Hindlimb muscle (tissue), 1 donor: ENCODE measurements at regions not wholly inside any gene's neighbourhood (a gene's known extent, or its start where the extent isn't known, plus 50 kb on each side); places are given as distances from the start of the nearest gene placed in this dataset.
"Not testable (repeated sequence)": the region's sequence is repeated elsewhere in the genome, so short reads cannot be mapped to it uniquely, and the experiment has no call there.

Source experiments
- DNase-seq: peaks from one replicate; pipeline ENCODE4 v3.0.0-alpha.2; 2013

- no peak for DNase-seq
Observed at GRCh38 chr6:66361886-66362285, 654.9 kb upstream of the EYS start.

DNA sequence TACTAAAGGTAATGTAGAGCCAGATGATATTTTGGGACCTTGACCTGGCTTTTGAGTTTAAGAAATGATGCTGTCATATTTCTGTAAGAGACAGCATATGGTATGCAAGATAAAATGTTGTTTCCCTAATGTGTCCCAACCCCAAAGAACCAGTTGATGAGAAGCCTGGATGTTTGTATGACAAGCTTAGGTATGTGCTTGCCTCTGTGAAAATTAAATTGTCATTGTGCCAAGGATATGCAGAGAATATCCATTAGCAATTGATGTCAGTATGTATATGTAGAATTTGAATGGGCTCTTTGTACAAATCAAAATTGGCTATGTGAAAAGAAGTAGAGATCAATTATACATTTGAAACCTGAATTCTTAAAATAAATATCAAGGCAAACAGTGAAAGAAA lies 650.8 kb upstream of the EYS start:
- DNase-seq: no peak

DNA sequence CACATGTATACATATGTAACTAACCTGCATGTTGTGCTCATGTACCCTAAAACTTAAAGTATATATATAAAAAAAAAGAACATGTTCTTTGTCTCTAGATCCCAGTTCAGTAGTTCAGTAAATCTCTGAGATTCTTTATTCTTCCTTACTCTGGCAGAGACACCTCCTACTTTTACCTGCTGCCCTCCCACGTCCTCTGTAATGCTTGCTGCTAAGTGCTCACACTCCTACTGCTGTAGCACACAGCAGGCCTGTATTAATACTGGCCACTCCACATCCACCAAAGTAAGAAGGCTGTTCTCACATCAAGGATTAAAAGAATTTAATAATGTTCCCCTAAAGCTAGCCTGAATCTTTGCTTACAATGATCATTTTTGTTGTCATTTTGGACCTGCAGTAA lies 648.4 kb upstream of the EYS start:
- DNase-seq: no peak

DNA sequence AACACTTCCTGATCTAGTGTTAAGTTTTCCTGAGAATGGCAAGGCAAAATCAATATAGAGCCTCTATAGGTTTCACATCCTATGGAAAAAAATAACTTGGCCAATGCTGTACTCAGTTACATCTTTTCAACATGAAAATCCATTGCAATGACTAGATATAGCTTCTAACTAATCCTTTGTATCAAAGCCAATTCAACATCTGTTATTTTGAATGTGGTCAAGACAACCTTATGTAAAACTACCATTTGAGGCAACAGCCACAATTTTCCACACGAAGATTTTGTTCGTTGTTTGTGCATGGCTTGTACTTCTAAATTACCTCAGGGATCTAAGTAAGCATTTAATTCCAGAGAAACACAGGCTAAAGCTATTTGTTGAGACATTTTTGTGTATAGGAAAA lies 637.8 kb upstream of the EYS start:
- peak; percentile 55 for DNase-seq

DNA sequence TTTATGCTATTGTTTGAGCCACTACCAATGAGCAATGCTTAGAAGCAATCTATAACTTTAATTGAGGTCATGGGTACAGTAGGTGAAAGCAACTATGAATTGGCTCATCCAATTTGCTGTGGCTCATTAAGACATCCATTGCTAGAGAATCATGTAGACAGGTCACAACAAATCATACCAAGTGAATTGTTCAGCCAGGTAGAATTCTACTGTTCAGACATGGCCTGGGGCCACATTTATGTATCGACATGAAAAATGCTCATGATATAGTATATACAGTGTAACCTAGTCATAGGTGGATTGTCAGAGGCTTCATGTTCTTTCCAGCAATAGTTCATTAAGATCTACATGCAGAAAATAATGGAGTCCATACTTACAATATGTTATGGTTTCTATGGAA lies 633.7 kb upstream of the EYS start:
- no peak for DNase-seq

DNA sequence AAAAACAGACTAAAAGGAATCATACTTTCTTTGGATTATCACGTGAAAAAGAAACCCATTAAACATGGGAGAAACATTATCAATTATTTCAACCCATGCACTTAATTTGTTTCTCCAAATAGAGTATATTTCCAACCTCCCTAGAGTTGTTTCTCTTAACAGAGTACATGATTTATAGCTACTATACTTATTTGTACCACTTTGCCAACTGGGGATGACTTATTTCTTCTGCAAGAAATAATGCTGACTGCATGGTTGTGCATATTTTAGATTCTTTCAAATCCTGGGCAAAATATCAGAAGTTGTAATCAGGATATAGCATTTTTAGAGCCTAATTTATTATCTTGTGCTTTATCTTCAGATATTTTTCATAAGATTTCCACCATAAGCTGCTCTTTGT lies 629.1 kb upstream of the EYS start:
- DNase-seq: no peak

- no peak for DNase-seq
Observed at GRCh38 chr6:66328200-66328599, 621.2 kb upstream of the EYS start.

GRCh38 chr6:66326228-66326627 lies 619.2 kb upstream of the EYS start:
- DNase-seq: no peak

DNA sequence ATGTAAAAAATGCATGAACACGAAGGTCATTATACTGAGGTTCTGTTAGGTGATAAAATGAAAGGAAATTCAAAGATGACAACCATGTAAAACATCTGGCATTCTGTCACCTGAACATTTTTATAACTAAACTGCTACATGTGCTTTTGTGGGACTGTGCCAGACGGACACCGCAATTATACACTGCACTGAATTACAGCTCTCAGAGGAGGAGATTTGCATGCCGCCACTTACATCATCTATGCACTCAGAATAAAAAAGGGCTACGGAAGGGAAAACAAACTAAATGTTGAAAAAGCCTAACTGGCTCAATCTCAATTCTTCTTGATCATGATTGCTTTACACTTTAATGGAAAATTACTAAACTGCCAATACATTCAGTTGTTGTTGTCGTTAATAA lies 614.0 kb upstream of the EYS start:
- no peak for DNase-seq

DNA sequence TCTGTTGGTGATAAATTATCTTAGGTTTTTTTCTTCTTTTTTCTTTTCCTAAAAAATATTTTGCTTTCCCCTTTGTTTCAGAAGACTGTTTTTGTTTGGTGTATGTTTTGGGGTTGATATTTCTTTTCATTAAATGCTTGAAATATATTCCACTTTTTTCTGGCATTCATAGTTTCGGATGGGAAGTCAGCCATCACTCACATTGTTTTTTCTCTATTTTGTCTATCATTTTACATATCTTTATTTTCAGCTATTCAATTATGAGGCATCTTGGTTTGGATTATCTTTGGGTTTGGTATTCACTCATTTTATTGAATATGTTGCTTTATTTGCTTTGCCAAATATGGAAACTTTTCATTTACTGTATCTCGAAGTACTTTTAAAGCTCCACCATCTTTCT lies 600.5 kb upstream of the EYS start:
- no peak for DNase-seq

GRCh38 chr6:66291905-66292304 lies 584.9 kb upstream of the EYS start:
- no peak for DNase-seq

- no peak for DNase-seq
Observed at GRCh38 chr6:66289889-66290288, 582.9 kb upstream of the EYS start.

DNA sequence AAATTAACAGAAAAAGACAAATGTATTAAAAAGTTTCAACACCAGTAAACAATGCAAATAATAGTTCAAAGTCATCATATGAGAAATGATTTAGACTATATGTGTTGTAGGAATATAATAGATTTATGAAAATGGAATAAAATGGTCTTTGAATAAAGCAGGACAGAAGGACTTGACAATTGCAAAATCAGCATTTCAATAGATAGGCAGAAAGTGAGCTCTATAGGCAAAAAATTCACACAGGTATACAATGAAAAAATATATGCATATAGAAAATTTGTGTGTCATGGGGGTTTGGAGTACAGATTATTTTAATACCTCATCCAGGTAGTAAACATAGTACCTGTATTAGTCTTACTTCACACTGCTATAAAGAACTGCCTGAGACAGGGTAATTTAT lies 571.1 kb upstream of the EYS start:
- no peak for DNase-seq

DNA sequence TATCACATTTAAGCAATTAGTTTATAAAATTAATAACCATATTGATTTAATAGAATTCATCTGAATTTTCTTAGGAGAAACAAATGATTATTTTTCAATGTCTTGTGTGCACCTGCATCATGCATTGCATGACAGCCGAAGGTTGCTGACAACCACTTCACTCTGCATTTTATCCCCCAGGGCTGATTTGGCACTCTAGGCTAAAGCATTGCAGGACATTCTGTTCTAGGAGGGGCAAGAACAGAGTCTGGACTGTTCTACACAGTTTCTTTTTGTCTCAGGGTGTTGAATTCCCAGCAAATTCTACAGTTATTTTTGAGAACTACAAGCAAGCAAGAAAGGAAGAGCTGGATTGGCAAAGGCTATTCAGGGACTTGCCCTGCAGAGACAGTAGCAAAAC lies 570.4 kb upstream of the EYS start:
- DNase-seq: peak; percentile 0

GRCh38 chr6:66265737-66266136 lies 558.7 kb upstream of the EYS start:
- no peak for DNase-seq

GRCh38 chr6:66264376-66264775 lies 557.4 kb upstream of the EYS start:
- DNase-seq: no peak

GRCh38 chr6:66258731-66259487 lies 551.9 kb upstream of the EYS start:
- DNase-seq: not testable (repeated sequence)

GRCh38 chr6:66245231-66245630 lies 538.2 kb upstream of the EYS start:
- DNase-seq: peak; percentile 23

GRCh38 chr6:66238851-66239250 lies 531.8 kb upstream of the EYS start:
- DNase-seq: no peak

GRCh38 chr6:66232890-66233289 lies 525.9 kb upstream of the EYS start:
- no peak for DNase-seq

DNA sequence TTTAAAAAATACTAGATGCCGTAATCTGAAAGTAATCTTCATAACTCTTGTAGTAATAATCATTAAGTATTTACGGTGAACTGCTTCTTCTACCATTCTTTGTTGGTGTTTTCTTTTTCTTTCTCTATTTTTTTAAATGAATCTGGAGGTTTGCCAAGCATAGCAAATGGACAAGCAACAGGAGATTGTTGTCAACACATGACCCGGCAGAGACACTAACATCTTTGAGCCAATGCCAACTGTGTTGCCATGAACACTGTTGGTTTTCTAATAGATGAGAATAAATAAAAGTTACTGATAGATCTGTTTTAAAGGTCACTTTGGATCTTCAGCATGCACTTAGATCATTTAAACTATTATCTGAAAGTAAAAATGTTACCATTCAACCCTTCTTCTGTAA lies 523.6 kb upstream of the EYS start:
- no peak for DNase-seq

- no peak for DNase-seq
Observed at GRCh38 chr6:66226109-66226508, 519.1 kb upstream of the EYS start.

- DNase-seq: no peak
Observed at GRCh38 chr6:66210964-66211363, 503.9 kb upstream of the EYS start.

DNA sequence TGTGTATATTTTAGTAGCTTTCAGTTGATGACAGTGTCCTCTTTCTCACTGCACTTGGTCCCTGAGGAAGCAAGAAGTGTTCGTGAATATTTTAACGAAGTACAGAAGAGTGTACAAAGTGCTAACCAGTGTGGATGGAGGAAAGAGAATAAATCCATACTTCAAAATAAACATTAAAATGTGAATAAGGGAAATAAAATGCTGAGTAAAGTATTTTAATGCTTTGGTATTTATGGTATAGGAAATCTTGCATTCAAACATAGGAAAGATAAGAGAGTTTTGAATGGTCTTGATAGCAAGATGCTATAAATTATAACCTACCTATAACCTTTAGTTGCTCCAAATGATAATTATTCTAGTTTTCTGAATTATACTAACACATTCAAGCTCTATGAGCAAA lies 493.4 kb upstream of the EYS start:
- DNase-seq: no peak

DNA sequence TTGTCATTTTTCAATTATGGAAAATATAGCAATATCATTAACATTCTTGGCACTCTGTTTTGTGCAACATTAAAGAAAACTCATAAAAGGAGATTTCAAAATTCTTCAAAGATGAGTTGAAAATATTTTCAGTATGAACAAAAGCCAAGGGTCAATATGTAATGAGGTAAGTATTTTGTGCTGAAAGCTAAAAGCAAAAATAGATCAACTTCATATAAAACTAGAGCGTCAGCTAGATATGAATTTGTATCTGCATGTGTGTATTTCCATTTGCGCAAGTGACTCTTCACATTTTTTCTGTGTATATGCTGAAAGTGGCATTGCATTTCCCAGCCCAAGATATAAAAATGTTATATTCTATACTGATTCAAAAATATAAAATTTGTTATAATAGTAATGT lies 492.1 kb upstream of the EYS start:
- no peak for DNase-seq
